ENCODE measurements at regions not wholly inside any gene's neighbourhood (a gene's known extent, or its start where the extent isn't known, plus 50 kb on each side); places are given as distances from the start of the nearest gene placed in this dataset.

- no peak for TF ChIP-seq PRDM6 (tag by site-specific recombination; IDR thresholded peaks at IDR 0.05)
- TF ChIP-seq ZSCAN30 (tag by site-specific recombination; IDR thresholded peaks at IDR 0.05), result no peak
- TF ChIP-seq MEIS1 (CRISPR knock-in tag; IDR thresholded peaks at IDR 0.05; ENCODE audit: borderline replicate concordance), result no peak
- TF ChIP-seq ZNF404 (tag by site-specific recombination; IDR thresholded peaks at IDR 0.05), result no peak
Observed at GRCh38 chr1:224817382-224817781, 112.1 kb upstream of the DNAH14 start (continued).

GRCh38 chr1:224819861-224820260 is 109.6 kb upstream of the DNAH14 start:
- Histone ChIP-seq H3K4me3 (ENCODE audit: low read depth, low read length) (no peak overlapping the region), H3K4me1 (ENCODE audit: control insufficient read depth, insufficient read depth, low read length) (no peaks in the 10 kb centered on the region), H3K9me3 (ENCODE audit: control insufficient read depth, insufficient read depth, low read depth, low read length) (no peaks in the 10 kb centered on the region), H3K27ac (ENCODE audit: extremely low read depth, low read depth, low read length) (no peak overlapping the region), H3K36me3 (ENCODE audit: control insufficient read depth in 2 of 2, insufficient read depth in 1 of 2, low read length in 2 of 2) (no peaks in the 10 kb centered on the region)
- ChIA-PET POLR2A (no interaction called here), CTCF (interaction anchor here (4.5 kb wide), 1 partner anchor 31 kb away, joined by 27 read pairs; no protein-coding TSS in a partner anchor)
- TF ChIP-seq ZNF19 (tag by site-specific recombination; IDR thresholded peaks at IDR 0.05; ENCODE audit: low read depth), result no peak
- no peak for TF ChIP-seq ZNF148 (tag by site-specific recombination; IDR thresholded peaks at IDR 0.05; ENCODE audit: borderline replicate concordance)

- no peaks in the 10 kb centered on the region for H3K9me3 ChIP-seq (ENCODE audit: control insufficient read depth, insufficient read depth, low read depth, low read length)
- ChIA-PET CTCF (interaction anchor here (4.5 kb wide), 1 partner anchor 31 kb away, joined by 27 read pairs; no protein-coding TSS in a partner anchor), POLR2A (no interaction called here)
- H3K27ac ChIP-seq (ENCODE audit: extremely low read depth, low read depth, low read length), result no peak overlapping the region
- no peaks in the 10 kb centered on the region for H3K36me3 ChIP-seq (ENCODE audit: control insufficient read depth in 2 of 2, insufficient read depth in 1 of 2, low read length in 2 of 2)
- H3K4me3 ChIP-seq (ENCODE audit: low read depth, low read length), result no peak overlapping the region
- no peaks in the 10 kb centered on the region for H3K4me1 ChIP-seq (ENCODE audit: control insufficient read depth, insufficient read depth, low read length)
- no peak for TF ChIP-seq ZNF146 (tag by site-specific recombination; IDR thresholded peaks at IDR 0.05)
- TF ChIP-seq ZNF121 (tag by site-specific recombination; IDR thresholded peaks at IDR 0.05), result no peak
- TF ChIP-seq ZBTB49 (tag by site-specific recombination; IDR thresholded peaks at IDR 0.05; ENCODE audit: low read depth), result no peak
- no peak for TF ChIP-seq ZNF362 (tag by site-specific recombination; IDR thresholded peaks at IDR 0.05)
- TF ChIP-seq WT1 (tag by site-specific recombination; IDR thresholded peaks at IDR 0.05), result no peak
- TF ChIP-seq ZNF175 (tag by site-specific recombination; IDR thresholded peaks at IDR 0.05), result no peak
- TF ChIP-seq ZNF544 (tag by site-specific recombination; IDR thresholded peaks at IDR 0.05), result no peak
- no peak for TF ChIP-seq ZFP69B (tag by site-specific recombination; IDR thresholded peaks at IDR 0.05)
- TF ChIP-seq ELK4 (IDR thresholded peaks at IDR 0.05; ENCODE audit: borderline replicate concordance, low read depth, low read length), result no peak
- TF ChIP-seq ZNF391 (tag by site-specific recombination; IDR thresholded peaks at IDR 0.05; ENCODE audit: borderline replicate concordance, low read depth), result no peak
- TF ChIP-seq SP2 (tag by site-specific recombination; IDR thresholded peaks at IDR 0.05), result no peak
- no peak for TF ChIP-seq ZNF16 (tag by site-specific recombination; IDR thresholded peaks at IDR 0.05; ENCODE audit: low read depth)
- TF ChIP-seq ZBTB1 (tag by site-specific recombination; IDR thresholded peaks at IDR 0.05), result no peak
- no peak for TF ChIP-seq YY2 (tag by site-specific recombination; IDR thresholded peaks at IDR 0.05)
- TF ChIP-seq ZBTB48 (tag by site-specific recombination; IDR thresholded peaks at IDR 0.05), result no peak
- TF ChIP-seq ZNF223 (tag by site-specific recombination; IDR thresholded peaks at IDR 0.05), result no peak
Observed at GRCh38 chr1:224820341-224820740, 109.1 kb upstream of the DNAH14 start.

Measured in HEK293 (cell line).